ENCODE measurements at regions not wholly inside any gene's neighbourhood (a gene's known extent, or its start where the extent isn't known, plus 50 kb on each side); places are given as distances from the start of the nearest gene placed in this dataset.

GRCh38 chr7:16318989-16319915 is 102.1 kb downstream of the CRPPA start (continued):
- TF ChIP-seq AFF1 (IDR thresholded peaks at IDR 0.05; ENCODE audit: low read depth in 1 of 2, partially characterized antibody in 2 of 2) (no peak), FOXA3 (CRISPR knock-in tag; conservative IDR thresholded peaks at IDR 0.05 in 1 of 2, IDR thresholded peaks at IDR 0.05 in 1 of 2) (peak; percentile 67 to 75), RBM17 (IDR thresholded peaks at IDR 0.05; ENCODE audit: borderline replicate concordance, low read depth, low read length) (no peak), KDM1A (IDR thresholded peaks at IDR 0.05) (peak; percentile 71 to 74; a peak in 3 of 4 replicates), ZNF318 (IDR thresholded peaks at IDR 0.05; ENCODE audit: borderline replicate concordance in 1 of 2, low read depth in 1 of 2) (no peak), HMG20A (CRISPR knock-in tag; conservative IDR thresholded peaks at IDR 0.05) (no peak), ZNF512 (tag; IDR thresholded peaks at IDR 0.05) (no peak), GATA2 (CRISPR knock-in tag; IDR thresholded peaks at IDR 0.05) (no peak), BACH1 (tag; IDR thresholded peaks at IDR 0.05) (no peak), ZKSCAN1 (IDR thresholded peaks at IDR 0.05; ENCODE audit: low read depth, low read length) (no peak), POLR2AphosphoS2 (IDR thresholded peaks at IDR 0.05; ENCODE audit: low read length) (no peak)
